Cardiac fibroblast (primary cell): ENCODE measurements at regions not wholly inside any gene's neighbourhood (a gene's known extent, or its start where the extent isn't known, plus 50 kb on each side); places are given as distances from the start of the nearest gene placed in this dataset.

Source experiments
- DNase-seq, 2 donors: peaks; one replicate each; pipeline versions ENCODE4 v3.0.0 to v3.0.0-alpha.2; 2010; ENCODE audit warnings: low read depth in 2 of 2
- H3K4me3 ChIP-seq, 2 donors: replicated peaks in 1 of 2; 1 replicate in 1 of 2; 2 replicates in 1 of 2; pipeline ENCODE4 v1.5.1; 2011; ENCODE audit warnings: low read depth in 2 of 2, low read length in 2 of 2, mild to moderate bottlenecking in 2 of 2, moderate library complexity in 1 of 2
- CTCF ChIP-seq: IDR thresholded peaks from one replicate; pipeline ENCODE4 v1.5.1; 2011; ENCODE audit warnings: low read depth, mild to moderate bottlenecking, low read length, inconsistent platforms

- TF ChIP-seq CTCF, result no peak
- peak; percentile 80 to 87 for DNase-seq
- no peak overlapping the region for H3K4me3 ChIP-seq
Measured at GRCh38 chr3:162525066-162525742, 1028.6 kb downstream of the OTOL1 start.

DNA sequence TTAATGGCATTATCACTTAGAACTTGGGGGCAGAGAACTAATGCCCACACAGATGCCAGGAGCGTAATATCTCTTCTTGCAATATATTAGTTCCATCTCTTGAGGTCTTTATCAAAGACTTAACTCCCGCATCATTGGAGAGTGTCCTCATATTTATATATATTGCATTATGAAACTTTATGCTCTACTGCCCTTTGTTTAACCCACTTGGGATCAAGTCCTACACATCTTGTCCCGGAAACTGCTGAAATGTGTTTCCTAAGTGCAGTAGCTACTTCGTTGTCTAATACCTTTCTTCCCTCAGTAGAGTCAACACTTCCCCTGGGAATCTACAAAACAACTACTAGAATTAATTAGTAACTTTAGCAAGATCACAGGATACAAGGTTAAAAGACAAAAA, 1029.2 kb downstream of the OTOL1 start:
- no peak for TF ChIP-seq CTCF
- peak; percentile 6 to 24 for DNase-seq
- no peak overlapping the region for H3K4me3 ChIP-seq

DNA sequence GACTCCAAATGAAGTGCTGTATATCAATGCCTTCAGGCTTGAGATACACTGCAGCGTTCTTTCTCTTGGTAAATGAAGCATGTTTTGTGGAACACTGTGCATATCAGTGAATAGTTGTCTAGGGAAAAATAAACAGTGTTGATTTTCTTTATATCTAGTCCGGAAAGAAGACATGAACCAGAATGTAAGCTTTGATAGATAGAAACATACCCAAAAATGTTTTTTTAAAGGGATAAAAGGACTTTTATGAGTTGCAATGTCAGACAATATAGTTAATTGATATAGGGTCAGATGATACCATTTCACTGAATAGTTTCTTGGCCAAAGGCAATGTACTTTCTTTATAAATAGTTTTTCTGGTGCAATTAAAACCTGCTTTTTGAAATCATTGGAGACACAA, 1037.8 kb downstream of the OTOL1 start:
- TF ChIP-seq CTCF, result no peak
- DNase-seq, result no peak
- H3K4me3 ChIP-seq, result no peak overlapping the region

DNA sequence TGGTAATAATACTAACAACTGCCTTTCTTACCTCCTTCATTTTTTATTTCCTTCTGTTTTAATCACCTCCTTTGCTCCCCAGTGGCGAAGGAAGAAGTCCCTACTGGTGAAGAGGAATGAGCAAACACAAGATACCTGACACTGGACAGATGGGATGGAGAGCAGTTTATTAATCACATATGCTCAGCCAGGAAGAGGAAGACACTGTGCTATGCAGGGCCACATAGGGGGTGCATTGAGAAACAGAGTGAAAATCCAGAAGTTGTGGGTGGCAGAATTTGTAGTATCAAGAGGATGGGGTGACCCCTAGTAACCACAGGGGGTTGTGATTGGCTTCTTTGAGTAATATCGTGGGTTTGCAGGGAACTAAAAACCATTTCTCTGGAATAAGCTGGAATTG, 1041.9 kb downstream of the OTOL1 start:
- no peak overlapping the region for H3K4me3 ChIP-seq
- no peak for DNase-seq
- TF ChIP-seq CTCF, result no peak

DNA sequence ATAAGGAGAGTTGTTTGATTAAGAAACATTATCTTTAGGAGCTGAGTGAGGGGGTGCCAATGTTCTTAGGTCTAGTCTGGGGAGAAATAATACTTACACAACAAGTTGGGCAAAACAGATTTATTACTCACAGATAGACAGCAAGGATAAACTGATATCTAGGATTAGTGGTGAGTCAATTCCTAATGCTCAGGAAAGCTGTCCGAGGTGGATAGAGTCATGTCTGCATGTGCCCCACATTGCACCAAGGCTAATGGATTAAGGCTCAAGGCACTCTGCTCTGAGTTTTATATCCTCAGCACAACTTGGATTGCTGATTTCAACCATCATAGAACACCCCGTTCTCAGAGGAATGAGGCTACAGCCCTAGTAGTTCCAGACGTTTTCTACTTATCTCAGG, 1042.3 kb downstream of the OTOL1 start:
- H3K4me3 ChIP-seq, result no peak overlapping the region
- DNase-seq, result peak in 1 of 2 donors; percentile 34
- TF ChIP-seq CTCF, result no peak

DNA sequence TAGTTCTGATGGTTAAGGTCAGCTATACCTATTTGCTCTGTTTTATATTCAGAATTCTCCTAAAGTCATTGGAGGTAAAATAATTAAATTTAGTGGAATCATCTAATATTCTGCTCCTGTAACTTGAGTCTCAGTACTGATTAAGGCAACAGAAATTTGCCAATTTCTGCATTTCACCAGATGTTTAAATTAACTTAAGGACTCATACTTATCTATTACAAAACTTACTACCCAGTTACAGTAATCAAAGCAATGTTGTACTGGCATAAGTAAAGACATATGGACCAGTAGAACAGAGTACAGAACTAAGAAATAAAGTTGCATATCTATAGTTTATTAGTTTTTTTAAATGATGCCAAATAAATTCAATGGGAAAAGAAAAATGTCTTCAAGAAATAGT, 1043.8 kb downstream of the OTOL1 start:
- DNase-seq, result no peak
- TF ChIP-seq CTCF, result no peak
- H3K4me3 ChIP-seq, result no peak overlapping the region

GRCh38 chr3:162541923-162542322, 1045.3 kb downstream of the OTOL1 start:
- no peak for DNase-seq
- H3K4me3 ChIP-seq, result no peak overlapping the region
- TF ChIP-seq CTCF, result no peak
